ENCODE measurements at regions not wholly inside any gene's neighbourhood (a gene's known extent, or its start where the extent isn't known, plus 50 kb on each side); places are given as distances from the start of the nearest gene placed in this dataset.

DNA sequence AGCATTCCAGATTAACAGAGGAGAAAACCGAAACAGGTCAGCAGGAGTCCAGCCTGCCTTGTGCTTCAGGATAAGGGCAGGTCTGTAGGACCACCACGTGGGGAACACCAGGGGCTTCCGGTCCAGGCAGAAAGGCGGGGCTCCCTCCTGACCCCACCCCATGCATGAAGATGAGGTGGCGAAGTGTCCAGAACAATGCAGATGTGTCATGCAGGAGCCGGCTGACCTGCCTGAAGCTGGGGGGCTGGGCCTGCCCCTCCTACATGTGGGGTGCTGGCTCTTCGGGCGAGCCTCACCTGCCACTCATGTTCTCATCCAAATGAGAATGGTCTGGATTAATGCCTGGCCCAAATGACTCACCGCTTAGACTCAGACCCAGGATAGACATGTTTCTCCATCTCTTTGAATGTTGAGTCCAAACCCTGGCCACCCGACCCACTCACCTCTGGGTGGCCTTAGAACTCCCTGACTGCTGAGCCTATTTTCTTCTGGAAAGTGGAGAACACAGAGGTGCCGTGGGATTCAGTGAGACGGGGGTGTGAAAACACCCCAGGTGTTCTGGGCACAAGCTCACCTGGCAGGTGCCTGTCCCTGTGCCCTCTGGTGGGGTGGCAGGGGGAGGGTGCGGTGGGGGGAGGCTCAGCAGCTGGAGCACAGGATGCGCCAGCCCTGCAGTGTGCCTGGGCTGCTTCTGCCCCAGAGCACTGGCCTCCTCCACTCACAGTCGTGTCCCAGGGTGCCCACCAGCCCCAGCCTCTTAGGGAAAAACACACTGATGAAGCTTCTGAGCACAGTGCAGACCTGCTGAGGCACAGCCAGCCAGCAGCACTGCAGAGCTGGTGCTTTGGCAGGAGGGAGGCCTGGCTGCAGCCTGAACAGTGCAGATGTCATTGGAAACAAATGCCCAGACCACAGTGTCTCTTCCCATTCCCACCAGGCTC lies 55.2 kb upstream of the GDF10 start:
- no peak for DNase-seq
- H3K27me3 ChIP-seq (replicated peaks; ENCODE audit: control insufficient read depth, insufficient read depth, low read length, poor library complexity, severe bottlenecking), result no peaks in the 10 kb centered on the region
- H3K27ac ChIP-seq (ENCODE audit: insufficient read depth, low read length, poor library complexity, severe bottlenecking), result no peak overlapping the region
- H3K9me3 ChIP-seq (ENCODE audit: control insufficient read depth, low read length), result no peaks in the 10 kb centered on the region
- no peaks in the 10 kb centered on the region for H3K4me1 ChIP-seq (ENCODE audit: control insufficient read depth, insufficient read depth, low read length, poor library complexity, severe bottlenecking)
- no peaks in the 10 kb centered on the region for H3K36me3 ChIP-seq (ENCODE audit: control insufficient read depth, insufficient read depth, low read length)
- no peak overlapping the region for H3K4me3 ChIP-seq (ENCODE audit: insufficient read depth, low read depth, low read length, poor library complexity, severe bottlenecking)

DNA sequence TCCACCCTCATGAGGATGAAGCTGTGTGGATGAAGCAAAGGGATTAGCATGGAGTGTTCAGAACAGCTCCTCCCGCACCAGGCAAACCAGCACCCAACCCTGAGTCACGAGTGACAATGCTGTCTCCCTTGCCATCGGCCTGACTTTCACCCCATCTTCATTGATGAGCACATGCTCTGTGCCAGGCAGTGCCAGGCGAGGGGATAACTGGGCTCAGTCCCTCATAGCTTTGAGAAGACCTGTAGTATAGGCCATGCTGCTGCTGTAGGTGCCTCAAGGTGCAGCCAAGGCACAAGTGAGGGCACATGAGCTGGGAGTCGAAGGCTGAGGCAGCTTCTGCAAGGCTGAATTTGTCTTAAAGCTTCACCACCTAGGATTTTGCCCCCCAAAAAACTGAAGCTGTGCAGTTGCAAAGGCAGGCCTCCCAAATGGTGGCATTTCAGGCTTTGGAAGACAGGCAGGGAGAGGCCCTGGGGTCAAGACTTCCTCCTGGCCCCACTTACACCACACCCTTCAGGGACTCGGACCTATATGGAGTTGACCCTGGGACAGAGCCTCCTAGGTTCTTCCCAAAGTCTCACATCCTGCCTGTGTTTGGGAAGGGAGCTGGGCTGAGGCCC lies 54.2 kb upstream of the GDF10 start:
- H3K4me3 ChIP-seq (ENCODE audit: insufficient read depth, low read depth, low read length, poor library complexity, severe bottlenecking), result no peak overlapping the region
- DNase-seq, result no peak
- H3K27me3 ChIP-seq (replicated peaks; ENCODE audit: control insufficient read depth, insufficient read depth, low read length, poor library complexity, severe bottlenecking), result no peaks in the 10 kb centered on the region
- no peaks in the 10 kb centered on the region for H3K4me1 ChIP-seq (ENCODE audit: control insufficient read depth, insufficient read depth, low read length, poor library complexity, severe bottlenecking)
- H3K36me3 ChIP-seq (ENCODE audit: control insufficient read depth, insufficient read depth, low read length), result no peaks in the 10 kb centered on the region
- H3K9me3 ChIP-seq (ENCODE audit: control insufficient read depth, low read length), result no peaks in the 10 kb centered on the region
- H3K27ac ChIP-seq (ENCODE audit: insufficient read depth, low read length, poor library complexity, severe bottlenecking), result no peak overlapping the region

- no peaks in the 10 kb centered on the region for H3K27me3 ChIP-seq (replicated peaks; ENCODE audit: control insufficient read depth, insufficient read depth, low read length, poor library complexity, severe bottlenecking)
- no peak overlapping the region for H3K4me3 ChIP-seq (ENCODE audit: insufficient read depth, low read depth, low read length, poor library complexity, severe bottlenecking)
- H3K27ac ChIP-seq (ENCODE audit: insufficient read depth, low read length, poor library complexity, severe bottlenecking), result no peak overlapping the region
- H3K9me3 ChIP-seq (ENCODE audit: control insufficient read depth, low read length), result no peaks in the 10 kb centered on the region
- H3K4me1 ChIP-seq (ENCODE audit: control insufficient read depth, insufficient read depth, low read length, poor library complexity, severe bottlenecking), result no peaks in the 10 kb centered on the region
- H3K36me3 ChIP-seq (ENCODE audit: control insufficient read depth, insufficient read depth, low read length), result no peaks in the 10 kb centered on the region
- DNase-seq, result no peak
Observed at GRCh38 chr10:47246406-47247147, 53.4 kb upstream of the GDF10 start.

DNA sequence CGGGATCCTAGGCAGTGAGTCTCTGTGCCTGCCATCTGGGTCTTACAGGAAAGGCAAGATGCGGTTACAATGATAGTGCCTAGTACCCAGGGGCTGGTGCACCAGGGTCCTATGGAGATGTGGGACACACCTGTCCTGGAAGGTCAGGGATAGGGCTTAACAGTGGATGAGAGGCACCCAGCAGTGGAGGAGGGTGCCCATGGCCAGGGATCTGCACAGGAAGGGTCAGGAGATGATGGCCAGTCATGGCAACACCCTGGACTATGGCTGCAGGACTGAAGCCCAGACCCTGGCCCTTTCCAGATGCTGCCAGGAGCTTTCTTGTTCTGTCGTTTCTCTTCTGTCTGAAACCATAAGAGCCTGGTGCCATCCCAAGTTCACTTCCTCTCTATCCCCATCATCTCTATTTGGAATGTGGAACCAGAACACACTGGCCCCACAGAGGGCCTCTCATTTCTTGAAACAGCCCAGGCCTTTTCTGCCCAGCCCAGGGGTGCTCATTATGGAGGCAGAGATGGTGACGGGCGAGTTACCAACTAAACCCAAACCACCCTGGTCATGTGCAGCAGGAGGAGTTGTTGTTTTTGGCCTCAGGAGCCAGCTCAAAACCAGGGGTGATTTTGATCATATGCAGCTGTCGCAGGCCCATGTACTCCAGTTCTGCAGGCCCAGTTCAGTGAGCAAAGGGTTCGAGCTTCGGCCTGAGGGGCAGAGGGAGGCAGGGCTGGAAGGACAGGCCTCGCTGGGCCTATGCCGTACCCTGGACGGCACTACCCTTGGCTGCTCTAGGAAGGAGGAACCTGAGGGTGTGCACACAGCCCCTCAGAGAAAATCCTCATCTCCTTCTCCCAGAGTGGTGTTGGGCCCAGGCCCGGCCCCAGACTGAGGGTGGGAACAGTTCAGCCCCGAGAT lies 52.6 kb upstream of the GDF10 start:
- no peak overlapping the region for H3K27ac ChIP-seq (ENCODE audit: insufficient read depth, low read length, poor library complexity, severe bottlenecking)
- H3K9me3 ChIP-seq (ENCODE audit: control insufficient read depth, low read length), result no peaks in the 10 kb centered on the region
- H3K4me1 ChIP-seq (ENCODE audit: control insufficient read depth, insufficient read depth, low read length, poor library complexity, severe bottlenecking), result no peaks in the 10 kb centered on the region
- no peaks in the 10 kb centered on the region for H3K27me3 ChIP-seq (replicated peaks; ENCODE audit: control insufficient read depth, insufficient read depth, low read length, poor library complexity, severe bottlenecking)
- no peaks in the 10 kb centered on the region for H3K36me3 ChIP-seq (ENCODE audit: control insufficient read depth, insufficient read depth, low read length)
- DNase-seq, result no peak
- no peak overlapping the region for H3K4me3 ChIP-seq (ENCODE audit: insufficient read depth, low read depth, low read length, poor library complexity, severe bottlenecking)

DNA sequence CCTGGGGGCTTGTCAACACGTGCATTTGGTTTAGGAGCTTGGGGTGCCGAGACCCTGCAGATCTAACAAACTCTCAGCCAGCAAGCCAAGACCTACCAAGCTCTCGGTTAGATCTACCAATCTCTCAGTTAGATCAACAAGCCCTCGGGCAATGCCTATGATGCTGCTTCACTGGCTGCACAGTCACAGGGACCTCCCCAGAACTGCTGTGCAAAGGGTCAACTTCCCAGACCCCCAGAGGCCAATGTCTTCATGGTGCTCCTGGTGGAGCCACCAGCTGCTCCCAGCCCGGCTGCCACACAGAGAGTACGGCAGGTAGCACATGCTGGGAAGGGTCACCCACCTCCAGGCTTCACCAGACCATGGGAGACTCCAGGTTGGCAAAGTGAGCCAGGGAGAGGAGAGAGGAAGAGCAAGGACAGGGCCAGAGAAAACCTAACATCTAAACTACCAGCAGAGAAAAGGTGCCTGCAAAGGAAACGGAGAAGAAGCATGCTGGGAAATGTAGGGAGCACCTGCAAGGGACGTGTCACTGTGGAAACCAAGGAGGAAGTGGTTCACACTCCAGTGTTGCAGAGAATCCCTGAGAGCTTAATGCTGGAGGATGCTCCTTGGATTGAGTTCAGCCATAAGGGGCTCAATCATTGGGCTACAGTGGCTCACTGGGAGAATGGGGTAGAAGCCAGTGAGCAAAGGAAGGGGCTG lies 51.5 kb upstream of the GDF10 start:
- no peaks in the 10 kb centered on the region for H3K4me1 ChIP-seq (ENCODE audit: control insufficient read depth, insufficient read depth, low read length, poor library complexity, severe bottlenecking)
- H3K36me3 ChIP-seq (ENCODE audit: control insufficient read depth, insufficient read depth, low read length), result no peaks in the 10 kb centered on the region
- no peak for DNase-seq
- no peaks in the 10 kb centered on the region for H3K9me3 ChIP-seq (ENCODE audit: control insufficient read depth, low read length)
- H3K27ac ChIP-seq (ENCODE audit: insufficient read depth, low read length, poor library complexity, severe bottlenecking), result no peak overlapping the region
- no peaks in the 10 kb centered on the region for H3K27me3 ChIP-seq (replicated peaks; ENCODE audit: control insufficient read depth, insufficient read depth, low read length, poor library complexity, severe bottlenecking)
- H3K4me3 ChIP-seq (ENCODE audit: insufficient read depth, low read depth, low read length, poor library complexity, severe bottlenecking), result no peak overlapping the region

DNA sequence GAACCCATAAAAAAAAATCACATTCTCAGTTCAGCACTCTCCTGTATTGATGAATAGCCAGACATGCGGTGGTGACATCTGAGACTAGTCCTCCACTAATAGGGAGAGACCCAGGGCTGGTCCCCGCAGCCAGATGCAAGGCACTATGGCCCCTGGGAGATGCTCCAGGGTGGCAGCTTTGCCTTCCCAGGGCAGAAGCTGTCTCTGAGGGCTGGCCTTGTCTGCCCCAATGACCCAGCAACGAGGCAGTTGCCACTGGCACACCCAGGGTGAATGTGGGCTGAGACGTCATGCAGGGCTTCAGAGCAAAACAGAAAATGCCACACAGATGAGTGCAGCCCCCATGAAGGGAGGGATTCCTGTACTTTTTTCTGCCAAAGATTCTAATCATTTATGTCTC lies 50.1 kb upstream of the GDF10 start:
- H3K36me3 ChIP-seq (ENCODE audit: control insufficient read depth, insufficient read depth, low read length), result no peaks in the 10 kb centered on the region
- no peaks in the 10 kb centered on the region for H3K4me1 ChIP-seq (ENCODE audit: control insufficient read depth, insufficient read depth, low read length, poor library complexity, severe bottlenecking)
- H3K4me3 ChIP-seq (ENCODE audit: insufficient read depth, low read depth, low read length, poor library complexity, severe bottlenecking), result no peak overlapping the region
- H3K9me3 ChIP-seq (ENCODE audit: control insufficient read depth, low read length), result no peaks in the 10 kb centered on the region
- DNase-seq, result no peak
- no peak overlapping the region for H3K27ac ChIP-seq (ENCODE audit: insufficient read depth, low read length, poor library complexity, severe bottlenecking)
- H3K27me3 ChIP-seq (replicated peaks; ENCODE audit: control insufficient read depth, insufficient read depth, low read length, poor library complexity, severe bottlenecking), result no peaks in the 10 kb centered on the region

Measured in effector memory CD4-positive, alpha-beta T cell (primary cell).